Amniotic stem cell (primary cell): ENCODE measurements at regions not wholly inside any gene's neighbourhood (a gene's known extent, or its start where the extent isn't known, plus 50 kb on each side); places are given as distances from the start of the nearest gene placed in this dataset.

Source experiments
- DNase-seq: peaks from one replicate; lab custom pipeline; 2025; lab: John Stamatoyannopoulos, UW

DNA sequence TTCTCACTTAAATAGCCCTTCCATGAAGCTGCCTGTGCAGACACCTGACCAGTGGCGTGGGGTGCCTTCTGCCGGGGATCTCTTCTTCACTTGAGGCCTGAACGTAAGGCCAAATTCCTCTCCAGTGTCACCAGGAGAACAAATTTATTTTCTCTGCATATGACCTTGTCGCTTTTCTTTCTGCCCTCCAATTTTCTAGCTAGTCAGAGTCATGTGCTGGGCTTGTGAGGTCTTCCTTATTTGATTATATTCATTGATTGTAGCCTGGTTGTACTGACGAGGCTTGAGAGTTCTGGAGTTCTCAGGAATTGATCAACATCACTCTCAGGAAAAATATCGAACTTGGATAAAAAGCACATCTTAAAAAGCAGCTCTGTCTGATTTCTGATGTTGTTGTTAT, 255.7 kb downstream of the BUB3 start:
- DNase-seq = no peak

DNA sequence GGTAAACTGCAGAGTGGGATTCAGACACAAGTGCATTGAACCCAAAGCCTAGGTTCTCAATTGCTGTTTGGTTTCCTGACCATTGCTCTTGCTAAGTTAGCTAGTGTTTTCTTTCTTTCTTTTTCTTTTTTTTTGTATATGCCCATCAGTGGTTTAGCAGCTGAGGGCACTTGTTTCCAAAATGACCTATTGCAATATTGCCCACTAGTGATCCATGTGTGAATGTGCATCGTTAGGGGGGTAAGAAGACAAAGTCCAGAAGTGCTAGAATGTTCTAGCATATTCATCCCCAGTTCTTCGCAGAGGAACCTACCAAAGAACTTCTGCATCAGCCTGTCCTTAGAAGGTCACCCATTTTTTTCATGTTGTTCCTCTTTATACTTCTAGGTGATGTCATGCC, 252.8 kb upstream of the GPR26 start:
- no peak for DNase-seq

GRCh38 chr10:123415523-123415922, 250.6 kb upstream of the GPR26 start:
- no peak for DNase-seq

- DNase-seq = no peak
Measured at GRCh38 chr10:123417414-123417813, 248.7 kb upstream of the GPR26 start.

- DNase-seq = no peak
Measured at GRCh38 chr10:123421461-123421860, 244.7 kb upstream of the GPR26 start.

GRCh38 chr10:123422261-123422660, 243.9 kb upstream of the GPR26 start:
- DNase-seq = no peak

GRCh38 chr10:123424537-123424936, 241.6 kb upstream of the GPR26 start:
- no peak for DNase-seq

- no peak for DNase-seq
Measured at GRCh38 chr10:123425680-123426079, 240.5 kb upstream of the GPR26 start.

GRCh38 chr10:123427165-123427786, 238.9 kb upstream of the GPR26 start:
- no peak for DNase-seq

DNA sequence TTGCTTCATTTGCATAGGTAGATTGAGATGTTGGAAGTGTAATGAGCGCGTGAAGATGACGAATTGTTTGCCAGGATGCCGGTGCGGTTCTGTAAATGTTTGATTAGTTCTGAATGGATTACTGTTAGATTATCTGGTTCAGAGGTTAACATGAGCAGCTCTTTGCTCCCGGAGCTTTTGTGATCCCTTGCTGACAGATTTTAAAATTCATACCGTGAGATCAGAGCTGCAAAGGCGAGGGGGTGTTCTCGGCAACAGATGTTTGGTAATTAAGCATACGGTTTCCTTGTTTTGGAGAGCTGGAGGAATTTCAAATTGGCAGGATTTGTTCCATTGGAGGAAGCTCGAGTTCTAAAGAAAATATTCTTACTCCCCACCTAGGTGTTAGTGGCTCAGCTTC, 237.8 kb upstream of the GPR26 start:
- no peak for DNase-seq

- DNase-seq = no peak
Measured at GRCh38 chr10:123429706-123430221, 236.4 kb upstream of the GPR26 start.

DNA sequence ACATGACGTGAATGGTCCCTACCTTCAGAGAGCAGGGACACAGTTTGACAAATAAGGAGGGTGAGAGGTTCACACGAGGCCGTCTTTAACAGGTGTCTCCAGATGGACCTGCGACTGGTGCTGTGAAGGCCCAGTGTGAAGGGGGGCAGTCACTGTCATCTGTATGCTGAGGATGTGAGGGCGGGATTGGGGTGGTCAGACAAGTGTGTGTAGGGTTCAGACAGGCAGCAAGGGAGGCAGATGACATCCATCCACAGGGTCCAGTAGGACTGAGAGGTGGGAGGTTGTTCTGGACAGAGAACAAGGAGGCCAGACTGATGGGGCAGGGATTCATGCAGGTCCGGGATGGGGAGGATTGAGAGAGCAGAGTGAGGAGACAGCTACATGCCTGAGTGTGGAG, 232.6 kb upstream of the GPR26 start:
- no peak for DNase-seq

DNA sequence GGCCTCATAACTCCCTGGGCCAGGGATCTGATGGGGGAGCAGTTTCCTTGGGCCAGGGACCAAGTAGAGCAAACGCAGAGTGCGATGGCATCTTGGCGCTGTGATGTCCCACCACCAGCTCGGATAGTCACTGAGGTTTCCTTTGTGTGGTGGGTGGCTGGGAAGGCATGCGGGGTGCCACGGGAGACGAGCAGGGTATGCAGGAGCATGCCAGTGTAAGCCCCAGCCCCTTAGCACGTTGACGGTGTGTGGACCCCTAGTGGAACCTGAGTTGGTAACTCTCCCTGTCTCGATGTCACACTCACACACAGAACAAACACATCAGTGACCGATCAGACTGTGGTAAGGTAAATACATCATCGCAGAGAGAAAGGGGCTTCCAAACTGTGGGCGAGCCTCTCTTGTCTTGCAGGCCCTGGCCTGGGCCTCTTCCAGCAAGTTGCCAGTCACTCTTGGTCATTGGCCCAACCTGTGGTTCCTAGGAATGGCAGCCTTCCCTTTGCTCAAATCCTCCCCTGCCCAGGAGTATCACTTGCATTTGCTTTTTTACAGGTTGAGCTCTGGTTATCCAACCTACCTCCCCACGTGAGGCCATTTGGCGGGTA, 231.6 kb upstream of the GPR26 start:
- DNase-seq = no peak

- DNase-seq = no peak
Measured at GRCh38 chr10:123442901-123443300, 223.3 kb upstream of the GPR26 start.

DNA sequence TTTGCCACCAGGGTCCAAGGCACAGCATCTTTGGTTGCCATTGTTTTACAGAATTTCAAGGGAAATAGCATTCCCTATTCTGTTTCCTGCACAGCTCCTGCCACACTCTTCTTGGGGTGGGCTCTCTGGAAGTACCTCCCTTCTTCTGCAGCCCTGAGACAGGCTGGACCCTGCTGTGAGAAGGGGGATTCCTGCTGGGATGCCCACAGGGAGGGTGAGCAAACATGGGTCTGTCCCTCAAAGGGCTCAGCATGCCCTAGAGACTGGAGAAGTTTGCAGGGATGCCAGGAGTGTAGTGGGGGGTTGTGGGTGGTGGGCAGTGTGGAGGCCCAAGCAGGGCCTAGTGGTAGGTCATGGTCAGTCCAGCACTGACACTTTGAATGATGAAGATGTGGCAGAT, 222.2 kb upstream of the GPR26 start:
- no peak for DNase-seq

DNA sequence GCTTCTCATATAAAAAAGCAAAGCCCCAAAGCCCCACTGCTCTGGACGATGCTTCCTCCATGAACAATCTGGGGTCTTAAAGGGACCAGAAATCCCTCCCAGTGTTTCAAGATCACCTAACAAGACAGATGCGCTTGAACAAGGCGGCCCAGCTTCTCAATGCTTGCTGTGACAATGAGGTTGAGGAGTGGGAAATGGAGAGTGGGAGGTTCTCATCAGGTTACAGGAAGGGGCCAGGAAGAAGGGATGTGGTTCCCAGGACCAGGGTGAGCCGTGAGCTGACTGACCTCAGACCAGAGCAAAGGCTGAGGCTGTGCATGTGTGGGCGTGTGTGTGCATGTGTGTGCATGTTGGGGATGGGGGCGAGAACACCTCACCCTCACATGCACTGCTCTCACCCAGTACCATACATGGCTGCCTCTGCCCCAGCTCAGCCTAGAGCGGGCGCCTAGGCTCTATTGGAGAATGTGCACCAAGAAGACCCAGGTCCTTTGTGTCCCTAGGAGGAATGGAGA, 220.8 kb upstream of the GPR26 start:
- DNase-seq = no peak

DNA sequence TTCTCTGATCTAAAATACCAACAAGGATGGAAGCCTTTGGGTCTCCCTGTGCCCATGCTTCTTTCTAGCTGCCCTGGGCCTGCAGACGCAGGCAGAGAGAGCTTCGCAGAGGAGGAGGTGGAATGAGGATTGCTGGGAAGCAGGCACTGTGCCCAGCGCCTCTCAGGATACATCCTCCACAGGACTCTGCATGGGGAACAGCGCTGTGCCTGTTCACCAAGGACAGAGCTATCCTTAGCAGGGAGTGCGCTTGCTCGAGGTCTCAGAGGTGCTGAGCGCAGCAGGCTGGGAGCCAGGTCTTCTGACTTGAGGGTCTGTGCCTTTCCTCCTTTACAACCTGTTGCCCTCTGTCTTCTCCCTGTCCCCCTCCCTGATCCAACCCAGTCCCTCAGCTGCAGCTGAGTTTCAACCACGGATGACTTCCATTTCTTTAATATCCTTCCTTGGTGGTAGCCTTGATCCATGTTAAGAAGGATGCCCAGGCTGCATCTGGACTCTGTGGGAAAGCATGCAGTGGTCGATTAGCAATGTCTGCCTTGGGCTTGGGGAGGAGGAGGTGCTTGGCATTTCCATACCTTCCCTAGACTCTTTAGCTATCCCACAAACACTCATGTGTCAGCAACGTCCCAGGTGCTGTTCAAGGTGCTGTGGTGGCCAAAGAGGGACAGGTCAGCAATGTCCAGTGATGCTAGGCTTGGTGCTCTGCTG, 219.6 kb upstream of the GPR26 start:
- DNase-seq = no peak

DNA sequence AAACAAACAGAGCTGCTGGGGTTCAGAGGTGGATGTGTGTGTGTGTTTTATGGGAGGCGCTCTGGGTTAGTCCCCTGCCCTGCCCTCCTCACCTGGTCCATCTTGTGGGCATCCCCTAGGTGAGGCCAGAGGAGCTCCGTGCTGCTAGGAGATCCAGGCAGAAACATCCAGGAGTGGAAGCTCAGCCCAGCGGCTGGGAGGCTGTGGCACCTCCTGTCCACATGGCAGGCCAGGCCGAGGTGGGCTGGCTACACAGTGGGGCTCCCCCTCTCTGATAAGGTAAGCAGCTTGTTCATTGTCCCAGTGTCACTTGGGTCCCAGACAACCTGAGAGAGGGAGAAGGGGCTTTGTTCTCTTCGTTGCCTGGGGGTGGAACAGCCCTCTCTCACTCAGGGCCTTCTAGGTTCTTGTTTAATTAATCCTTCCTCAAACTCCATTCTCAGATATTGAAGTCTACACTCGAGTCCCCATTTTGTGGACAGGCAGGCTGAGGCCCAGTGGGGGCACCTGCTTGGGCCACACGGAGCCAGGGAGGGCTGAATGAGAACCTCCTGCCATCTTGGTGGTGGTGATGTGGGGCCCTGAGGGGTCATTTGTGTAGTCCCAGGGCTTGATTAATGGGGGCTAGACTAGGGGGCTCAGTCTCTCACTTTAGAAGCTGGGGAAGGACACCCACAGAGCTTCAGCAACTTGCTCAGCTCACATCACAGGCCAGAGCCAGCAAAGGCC, 216.8 kb upstream of the GPR26 start:
- no peak for DNase-seq

- DNase-seq = no peak
Measured at GRCh38 chr10:123450956-123451605, 215.1 kb upstream of the GPR26 start.

GRCh38 chr10:123451618-123452245, 214.4 kb upstream of the GPR26 start:
- no peak for DNase-seq

- no peak for DNase-seq
Measured at GRCh38 chr10:123454987-123455386, 211.2 kb upstream of the GPR26 start.
